HG02678 (cell line): ENCODE measurements at regions not wholly inside any gene's neighbourhood (a gene's known extent, or its start where the extent isn't known, plus 50 kb on each side); places are given as distances from the start of the nearest gene placed in this dataset.
"Not testable (repeated sequence)": the region's sequence is repeated elsewhere in the genome, so short reads cannot be mapped to it uniquely, and the experiment has no call there.

Source experiments
- ATAC-seq: cut with Tn5 transposase; IDR thresholded peaks from one replicate; pipeline ENCODE4 v1.9.1; 2021; ENCODE audit warnings: mild to moderate bottlenecking, moderate library complexity; ENCODE audit not compliant: unreplicated experiment

GRCh38 chr6:134678436-134678889, 271.4 kb downstream of the ALDH8A1 start:
- no peak for ATAC-seq

GRCh38 chr6:134676307-134677281, 273.3 kb downstream of the ALDH8A1 start:
- ATAC-seq: no peak

- ATAC-seq: no peak
These were observed 274.5 kb downstream of the ALDH8A1 start for GRCh38 chr6:134675110-134676054.

DNA sequence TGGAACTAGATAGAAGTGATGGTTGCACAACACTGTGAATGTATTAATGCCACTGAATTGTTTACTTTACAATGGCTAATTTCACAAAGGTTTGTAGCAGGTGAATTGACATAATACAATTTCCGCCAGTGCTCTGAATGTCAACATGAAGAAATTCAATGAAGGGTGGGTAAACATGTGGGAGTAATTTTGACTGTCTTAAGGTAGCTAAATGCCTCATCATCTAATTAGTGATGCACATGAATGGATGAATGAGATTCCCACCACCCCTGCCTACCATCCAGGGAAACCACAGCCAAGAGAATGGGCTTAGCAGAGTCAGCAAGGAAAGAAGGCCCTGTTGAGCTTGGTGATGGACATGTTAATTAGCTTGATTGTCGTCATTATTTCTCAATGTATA, 275.3 kb downstream of the ALDH8A1 start:
- no peak for ATAC-seq

DNA sequence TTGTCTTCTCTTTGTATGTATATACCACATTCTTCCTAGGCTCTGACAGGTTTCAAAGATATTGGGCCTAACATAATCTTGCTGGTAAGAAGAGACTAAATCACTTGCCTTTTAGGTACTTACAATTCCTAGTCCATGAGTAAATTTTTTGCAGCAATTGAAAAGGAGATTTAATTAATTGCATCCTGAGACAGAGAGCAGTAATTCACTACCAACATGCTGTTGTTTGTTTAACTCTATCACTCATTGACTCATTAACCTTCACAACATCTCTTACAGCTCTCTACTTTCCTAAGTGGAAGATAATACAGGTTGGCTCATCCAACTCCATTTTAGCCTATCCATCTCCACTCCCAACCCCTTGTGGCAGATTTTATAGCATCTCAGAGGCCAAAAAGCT, 280.4 kb downstream of the ALDH8A1 start:
- no peak for ATAC-seq

- ATAC-seq: no peak
These were observed 282.8 kb downstream of the ALDH8A1 start for GRCh38 chr6:134667111-134667510.

DNA sequence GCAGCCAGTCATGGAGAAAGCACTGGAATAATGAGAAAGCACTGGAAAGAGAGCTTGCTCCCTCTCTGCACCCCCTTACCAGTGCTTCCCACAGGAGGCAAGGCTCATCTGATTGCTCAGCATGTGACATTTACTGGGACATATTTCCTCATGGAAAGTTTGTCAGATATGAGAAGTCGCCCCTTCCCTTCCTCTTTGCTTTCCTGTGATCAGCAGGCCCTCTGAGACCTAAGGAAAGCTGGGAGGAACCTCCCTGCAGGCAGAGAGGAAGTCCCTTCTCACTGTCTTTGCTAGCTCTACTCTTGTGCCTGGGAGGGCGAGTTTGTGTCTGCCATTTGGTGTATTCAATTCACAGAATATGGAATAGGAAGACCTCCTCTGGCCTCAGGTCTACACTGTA, 283.8 kb downstream of the ALDH8A1 start:
- no peak for ATAC-seq

GRCh38 chr6:134665029-134665723, 284.7 kb downstream of the ALDH8A1 start:
- ATAC-seq: no peak

GRCh38 chr6:134663800-134664535, 285.9 kb downstream of the ALDH8A1 start:
- ATAC-seq: no peak

- no peak for ATAC-seq
These were observed 286.5 kb downstream of the ALDH8A1 start for GRCh38 chr6:134663356-134663755.

DNA sequence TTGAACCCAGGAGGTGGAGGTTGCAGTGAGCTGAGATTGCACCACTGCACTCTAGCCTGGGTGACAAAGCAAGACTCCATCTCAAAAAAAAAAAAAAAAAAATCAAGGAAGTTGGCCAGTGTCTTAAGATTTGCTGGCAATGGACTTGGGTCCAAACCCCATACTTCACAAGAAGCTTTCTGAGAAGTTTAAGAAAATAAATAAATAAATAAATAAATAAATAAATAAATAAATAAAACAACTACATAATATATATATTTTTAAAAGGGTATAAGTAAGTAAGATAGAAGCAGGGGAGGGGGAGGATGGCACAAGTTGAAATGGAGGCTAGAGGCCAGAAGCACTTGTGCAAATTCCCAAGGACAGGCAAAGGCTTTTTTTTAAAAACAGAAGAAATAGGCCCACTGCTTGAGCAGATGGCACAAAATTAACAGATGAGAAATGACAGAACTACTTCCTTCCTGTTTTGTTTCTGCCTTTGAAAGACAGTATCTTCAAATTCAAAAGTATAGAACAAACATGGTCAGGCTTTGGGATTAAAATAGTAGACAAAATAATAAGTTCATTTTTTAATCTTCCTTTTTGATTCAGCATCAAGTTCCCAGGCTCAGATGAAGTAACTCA, 287.7 kb downstream of the ALDH8A1 start:
- ATAC-seq: no peak

DNA sequence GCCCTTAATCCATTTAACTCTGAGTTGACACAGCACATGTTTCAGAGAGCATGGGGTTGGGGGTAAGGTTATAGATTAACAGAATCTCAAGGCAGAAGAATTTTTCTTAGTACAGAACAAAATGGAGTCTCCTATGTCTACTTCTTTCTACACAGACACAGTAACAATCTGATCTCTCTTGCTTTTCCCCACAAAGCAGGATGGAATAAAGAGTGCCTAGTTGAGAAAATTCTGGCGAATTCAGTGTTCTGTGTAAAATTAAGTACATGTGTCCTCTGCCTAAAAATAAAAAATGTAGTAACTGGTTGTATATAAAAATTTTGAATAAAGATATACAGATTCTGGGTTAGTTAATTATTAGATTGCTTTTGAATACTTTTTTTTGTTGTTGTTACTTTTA, 290.0 kb downstream of the ALDH8A1 start:
- ATAC-seq: not testable (repeated sequence)

DNA sequence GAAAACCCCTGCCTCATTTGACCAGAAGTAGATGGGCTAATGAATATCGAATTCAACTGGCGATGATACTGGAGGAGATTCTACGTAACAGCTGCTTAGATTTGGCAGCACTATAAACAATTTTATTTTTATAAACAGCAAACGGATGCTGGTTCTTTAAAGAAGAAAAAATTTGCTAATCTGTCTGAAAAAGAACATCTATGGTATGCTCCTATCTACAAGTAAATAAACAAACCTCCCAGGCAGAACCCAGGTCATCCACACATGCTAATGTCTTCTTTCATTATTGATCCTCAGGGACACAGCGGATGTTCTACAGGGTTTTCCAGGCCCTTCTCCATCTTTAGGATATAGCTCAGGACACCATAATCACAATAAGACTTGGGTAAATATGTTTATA, 291.3 kb downstream of the ALDH8A1 start:
- no peak for ATAC-seq

- ATAC-seq: no peak
These were observed 292.0 kb downstream of the ALDH8A1 start for GRCh38 chr6:134657751-134658527.

DNA sequence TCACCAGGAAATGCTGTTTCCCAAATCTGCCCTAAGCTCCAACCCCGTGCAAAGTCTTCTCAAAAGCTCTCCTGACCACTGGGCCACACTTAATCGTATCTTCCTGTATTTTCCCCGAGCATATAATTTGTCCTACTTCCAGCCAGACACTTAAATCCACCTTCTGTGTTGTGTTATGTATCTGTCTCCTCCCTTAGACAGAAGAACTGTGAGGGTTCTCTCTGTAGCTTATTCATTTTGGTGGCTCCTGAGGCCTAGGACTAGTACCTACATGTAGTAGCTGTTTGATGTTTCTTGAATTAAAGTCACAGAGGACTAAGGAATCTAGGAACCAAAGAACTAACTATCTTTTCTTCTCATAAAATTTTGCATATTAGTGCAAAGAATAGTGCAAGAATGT, 292.6 kb downstream of the ALDH8A1 start:
- ATAC-seq: no peak

- ATAC-seq: no peak
These were observed 295.1 kb downstream of the ALDH8A1 start for GRCh38 chr6:134654751-134655150.

DNA sequence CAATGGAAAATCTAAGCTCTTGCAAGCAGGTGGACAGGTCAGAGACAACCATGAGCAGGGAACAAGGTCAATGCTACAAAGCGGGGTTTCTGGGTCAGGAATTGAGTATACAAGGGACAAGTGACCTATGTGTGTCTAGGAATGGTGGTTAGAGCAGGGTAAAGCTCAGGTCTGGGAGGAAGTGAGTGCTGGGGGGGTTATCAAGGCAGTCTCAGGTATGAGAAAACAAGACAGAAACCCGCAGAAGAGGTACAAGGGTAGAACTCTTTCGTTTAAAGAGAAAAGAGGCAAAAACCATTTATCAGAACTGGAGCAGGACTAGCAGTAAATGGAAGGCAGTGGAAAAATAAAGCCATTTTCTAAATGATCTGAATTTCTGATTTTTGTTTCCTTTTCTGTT, 298.4 kb downstream of the ALDH8A1 start:
- ATAC-seq: no peak

DNA sequence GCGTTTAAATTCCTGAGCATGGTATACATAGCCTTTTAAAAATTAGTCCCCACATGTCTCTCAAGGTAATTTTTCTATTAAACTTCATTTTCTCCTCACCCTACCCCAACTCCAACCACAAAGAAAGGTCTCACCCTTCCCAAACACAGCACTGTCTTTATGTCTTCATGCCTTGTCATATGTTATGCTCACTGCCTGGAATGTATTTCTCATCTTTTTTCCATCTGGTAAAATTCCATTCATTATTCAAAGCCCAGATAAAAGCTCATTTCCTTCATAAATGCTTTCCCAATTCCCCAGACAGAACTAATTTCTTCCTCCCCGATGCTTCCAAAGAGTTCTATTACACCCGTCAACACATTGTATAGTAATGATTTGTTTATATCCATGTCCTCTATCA, 302.0 kb downstream of the ALDH8A1 start:
- no peak for ATAC-seq

- ATAC-seq: no peak
These were observed 307.1 kb downstream of the ALDH8A1 start for GRCh38 chr6:134642819-134643218.
